Liver (tissue), 7 donors: ENCODE measurements at regions not wholly inside any gene's neighbourhood (a gene's known extent, or its start where the extent isn't known, plus 50 kb on each side); places are given as distances from the start of the nearest gene placed in this dataset.

Experiments used
- DNase-seq: peaks from one replicate; pipeline ENCODE4 v3.0.0-alpha.2; 2017; ENCODE audit warnings: low spot score
- H3K27ac ChIP-seq, 2 donors: one replicate each; pipeline ENCODE4 v1.7.0; 2013; ENCODE audit warnings: inconsistent platforms in 2 of 2, low read length in 2 of 2, control low read depth in 1 of 2, low read depth in 1 of 2, mild to moderate bottlenecking in 1 of 2
- H3K27me3 ChIP-seq, 4 donors: one replicate each; pipeline versions ENCODE4 v1.6.1 to v1.7.0; 2013; ENCODE audit warnings: low read length in 3 of 4, inconsistent platforms in 1 of 4, mild to moderate bottlenecking in 1 of 4, moderate library complexity in 1 of 4; ENCODE audit not compliant: control insufficient read depth in 4 of 4, insufficient read depth in 4 of 4
- H3K36me3 ChIP-seq, 4 donors: one replicate each; pipeline versions ENCODE4 v1.6.1 to v1.7.0; 2013; ENCODE audit warnings: low read length in 3 of 4, mild to moderate bottlenecking in 3 of 4, low read depth in 1 of 4, moderate library complexity in 1 of 4; ENCODE audit not compliant: control insufficient read depth in 4 of 4, insufficient read depth in 3 of 4
- H3K4me1 ChIP-seq, 4 donors: one replicate each; pipeline versions ENCODE4 v1.6.1 to v1.7.0; 2013; ENCODE audit warnings: low read length in 3 of 4, mild to moderate bottlenecking in 3 of 4, moderate library complexity in 1 of 4; ENCODE audit not compliant: control insufficient read depth in 4 of 4, insufficient read depth in 4 of 4
- H3K4me3 ChIP-seq, 3 donors: one replicate each; pipeline versions ENCODE4 v1.6.1 to v1.7.0; 2013; ENCODE audit warnings: low read length in 3 of 3, control low read depth in 1 of 3, low read depth in 1 of 3, mild to moderate bottlenecking in 1 of 3
- H3K9ac ChIP-seq, 2 donors: one replicate each; pipeline ENCODE4 v1.7.0; 2013; ENCODE audit warnings: low read length in 2 of 2, mild to moderate bottlenecking in 2 of 2, moderate library complexity in 2 of 2, control low read depth in 1 of 2, low read depth in 1 of 2
- H3K9me3 ChIP-seq, 4 donors: one replicate each; pipeline versions ENCODE4 v1.6.1 to v1.7.0; 2013; ENCODE audit warnings: low read length in 3 of 4; ENCODE audit not compliant: control insufficient read depth in 4 of 4
- EGR1 ChIP-seq, 2 donors: IDR thresholded peaks; 2 replicates each; pipeline ENCODE4 v1.6.1; 2016 to 2018; ENCODE audit warnings: antibody characterized with exemption in 2 of 2, low read depth in 2 of 2
- FOXA1 ChIP-seq: IDR thresholded peaks from 2 replicates; pipeline ENCODE4 v1.6.1; 2016; ENCODE audit warnings: antibody characterized with exemption
- FOXA2 ChIP-seq: IDR thresholded peaks from 2 replicates; pipeline ENCODE4 v1.6.1; 2016; ENCODE audit warnings: antibody characterized with exemption
- HNF4A ChIP-seq, 2 donors: conservative IDR thresholded peaks; 2 replicates each; pipeline ENCODE4 v1.6.1; 2016; ENCODE audit warnings: antibody characterized with exemption in 2 of 2, mild to moderate bottlenecking in 2 of 2
- HNF4G ChIP-seq: IDR thresholded peaks from 2 replicates; pipeline ENCODE4 v1.6.1; 2016; ENCODE audit warnings: antibody characterized with exemption
- NR2F2 ChIP-seq: IDR thresholded peaks from 2 replicates; pipeline ENCODE4 v1.6.1; 2016; ENCODE audit warnings: antibody characterized with exemption
- RAD21 ChIP-seq, 2 donors: IDR thresholded peaks; 2 replicates each; pipeline ENCODE4 v1.6.1; 2016; ENCODE audit warnings: antibody characterized with exemption in 2 of 2, mild to moderate bottlenecking in 2 of 2
- TAF1 ChIP-seq: conservative IDR thresholded peaks from 2 replicates; pipeline ENCODE4 v1.6.1; 2016; ENCODE audit warnings: antibody characterized with exemption, mild to moderate bottlenecking
- YY1 ChIP-seq: IDR thresholded peaks from 2 replicates; pipeline ENCODE4 v1.6.1; 2016; ENCODE audit warnings: antibody characterized with exemption, mild to moderate bottlenecking
- WGBS: extraction: QIAGEN DNeasy Blood & Tissue Kit; methylation state at CpG from one replicate; pipeline ENCODE4 v1.1.7; 2013; 5-methylcytosine and 5-hydroxymethylcytosine counted together
- TF ChIP-seq, protein P1 (sequence below): IDR thresholded peaks from 2 replicates; pipeline ENCODE4 v1.6.1; 2016; ENCODE audit warnings: antibody characterized with exemption
- TF ChIP-seq, protein P2 (sequence below): IDR thresholded peaks from 2 replicates; pipeline ENCODE4 v1.6.1; 2016; ENCODE audit warnings: antibody characterized with exemption
- TF ChIP-seq, protein P3 (sequence below): IDR thresholded peaks from 2 replicates; pipeline ENCODE4 v1.6.1; 2016; ENCODE audit warnings: antibody characterized with exemption
- donor health status: healthy.
- donor health status: healthy.
- donor health status: healthy.
- donor health status: healthy.

DNA sequence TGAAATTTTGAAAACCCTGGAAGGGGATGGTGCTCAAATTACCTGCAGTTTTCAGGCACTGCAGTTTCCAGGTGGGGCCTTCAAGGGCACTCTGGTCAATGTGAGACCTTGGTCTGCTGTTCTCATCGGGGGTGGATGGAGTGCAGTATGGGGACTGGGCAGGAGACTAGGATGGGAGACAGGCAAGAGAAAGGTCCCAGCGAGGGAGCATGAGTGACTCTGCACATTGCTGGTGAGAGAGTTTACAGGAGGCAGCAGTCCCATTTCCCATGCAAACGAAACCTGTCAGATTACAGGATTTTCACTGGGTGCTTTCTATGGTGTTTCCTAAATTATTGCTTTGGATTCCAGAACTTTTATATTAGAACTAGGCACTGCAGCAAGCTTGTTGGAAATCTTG lies 73.5 kb upstream of the DTNBP1 start:
- no peak for DNase-seq
- no peak overlapping the region for H3K9ac ChIP-seq
- no peaks in the 10 kb centered on the region for H3K4me1 ChIP-seq
- H3K9me3 ChIP-seq: no peaks in the 10 kb centered on the region
- no peaks in the 10 kb centered on the region for H3K36me3 ChIP-seq
- TF ChIP-seq HNF4A (conservative IDR thresholded peaks at IDR 0.05) (no peak), HNF4G (no peak), FOXA1 (no peak), TAF1 (no peak), FOXA2 (no peak)
- TF ChIP-seq, protein P1, sequence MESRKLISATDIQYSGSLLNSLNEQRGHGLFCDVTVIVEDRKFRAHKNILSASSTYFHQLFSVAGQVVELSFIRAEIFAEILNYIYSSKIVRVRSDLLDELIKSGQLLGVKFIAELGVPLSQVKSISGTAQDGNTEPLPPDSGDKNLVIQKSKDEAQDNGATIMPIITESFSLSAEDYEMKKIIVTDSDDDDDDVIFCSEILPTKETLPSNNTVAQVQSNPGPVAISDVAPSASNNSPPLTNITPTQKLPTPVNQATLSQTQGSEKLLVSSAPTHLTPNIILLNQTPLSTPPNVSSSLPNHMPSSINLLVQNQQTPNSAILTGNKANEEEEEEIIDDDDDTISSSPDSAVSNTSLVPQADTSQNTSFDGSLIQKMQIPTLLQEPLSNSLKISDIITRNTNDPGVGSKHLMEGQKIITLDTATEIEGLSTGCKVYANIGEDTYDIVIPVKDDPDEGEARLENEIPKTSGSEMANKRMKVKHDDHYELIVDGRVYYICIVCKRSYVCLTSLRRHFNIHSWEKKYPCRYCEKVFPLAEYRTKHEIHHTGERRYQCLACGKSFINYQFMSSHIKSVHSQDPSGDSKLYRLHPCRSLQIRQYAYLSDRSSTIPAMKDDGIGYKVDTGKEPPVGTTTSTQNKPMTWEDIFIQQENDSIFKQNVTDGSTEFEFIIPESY: no peak
- 94% methylated on average over 3 of the region's 3 CpGs for WGBS
- peaks cover 0 to 6% (median 0%) of the 10 kb centered on the region in 4 donors for H3K27me3 ChIP-seq
- no peak overlapping the region for H3K27ac ChIP-seq
- H3K4me3 ChIP-seq: no peak overlapping the region

DNA sequence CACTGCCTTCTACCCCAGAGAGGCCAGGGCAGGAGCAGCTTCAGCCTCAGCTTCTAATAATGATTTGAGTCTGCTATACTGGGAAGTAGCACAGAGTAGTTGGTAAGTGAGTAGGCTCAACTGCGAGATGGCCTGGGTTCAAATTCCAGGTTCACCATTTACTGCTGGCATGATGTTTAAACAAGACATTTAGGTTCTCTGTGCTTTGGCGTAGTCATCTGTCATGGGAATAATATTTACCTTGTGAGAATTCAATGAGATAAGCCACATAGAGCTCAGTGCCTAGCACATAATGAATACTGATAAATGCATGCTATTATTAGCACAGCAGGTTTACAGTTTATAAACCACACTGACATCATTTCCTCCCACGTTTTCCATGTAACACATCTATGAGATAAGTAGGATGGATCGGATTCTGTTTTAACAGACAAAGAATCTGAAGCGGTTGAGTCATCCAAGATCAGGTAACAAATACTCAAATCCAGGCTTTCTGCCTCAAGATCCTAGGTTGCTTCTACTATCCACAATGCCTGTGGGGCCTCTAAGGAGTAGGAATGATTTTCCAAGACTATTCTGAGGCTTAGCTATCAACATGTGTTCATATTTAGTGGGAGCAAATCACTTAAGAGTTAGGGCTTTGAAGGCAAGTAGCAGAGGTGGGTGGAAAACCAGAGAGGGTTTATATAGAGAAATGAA lies 72.9 kb upstream of the DTNBP1 start:
- H3K4me1 ChIP-seq: no peaks in the 10 kb centered on the region
- no peaks in the 10 kb centered on the region for H3K9me3 ChIP-seq
- H3K9ac ChIP-seq: no peak overlapping the region
- H3K27me3 ChIP-seq: peaks cover 0 to 6% (median 0%) of the 10 kb centered on the region in 4 donors
- no peak overlapping the region for H3K4me3 ChIP-seq
- 46% methylated on average over 5 of the region's 5 CpGs for WGBS
- TF ChIP-seq NR2F2: no peak
- no peaks in the 10 kb centered on the region for H3K36me3 ChIP-seq
- DNase-seq: no peak
- no peak overlapping the region for H3K27ac ChIP-seq

DNA sequence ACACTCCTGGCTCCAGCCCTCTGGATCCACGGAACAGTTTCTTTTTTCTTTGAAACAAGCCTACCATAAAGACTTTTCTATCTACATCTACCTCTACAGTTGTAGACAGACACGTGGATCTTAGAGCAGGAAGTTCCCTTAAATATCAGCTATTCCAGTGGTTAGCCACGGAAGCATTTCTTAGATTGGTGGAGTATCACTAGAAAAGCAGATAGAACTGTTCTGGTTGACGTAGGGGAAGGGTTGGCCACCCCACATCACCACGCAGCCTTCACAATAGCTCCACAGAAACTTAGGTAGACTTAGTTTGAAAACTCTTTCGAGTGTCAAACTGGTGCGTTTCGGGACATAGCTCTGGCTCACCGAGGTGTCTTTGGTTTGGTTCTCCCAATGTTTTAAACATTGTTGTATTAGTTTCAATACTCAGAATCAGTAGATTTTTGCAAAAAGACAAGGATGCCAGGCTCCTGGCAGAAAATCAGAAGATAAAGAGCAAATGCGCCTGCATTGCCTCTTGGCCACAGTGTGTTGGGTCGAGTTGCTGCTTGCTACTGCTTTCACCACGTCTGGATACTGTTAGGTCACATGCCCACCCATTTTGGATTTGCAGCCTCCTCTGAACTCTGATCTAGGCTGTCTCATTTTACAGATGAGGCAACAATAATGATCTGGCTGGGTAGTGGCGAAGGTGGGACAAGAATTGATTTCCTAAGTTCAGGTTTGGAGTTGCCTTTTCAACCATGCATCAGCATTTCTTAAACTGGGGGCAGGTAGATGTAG lies 71.5 kb upstream of the DTNBP1 start:
- Histone ChIP-seq H3K9me3 (no peaks in the 10 kb centered on the region), H3K4me1 (no peaks in the 10 kb centered on the region), H3K27me3 (peaks cover 0 to 6% (median 0%) of the 10 kb centered on the region in 4 donors), H3K9ac (no peak overlapping the region), H3K36me3 (no peaks in the 10 kb centered on the region), H3K27ac (no peak overlapping the region), H3K4me3 (no peak overlapping the region)
- 82% methylated on average over 13 of the region's 13 CpGs for WGBS
- TF ChIP-seq HNF4G (no peak), YY1 (no peak), EGR1 (IDR thresholded peaks at IDR 0.05; ENCODE audit: low read depth in 2 of 2) (no peak), RAD21 (IDR thresholded peaks at IDR 0.05) (no peak), NR2F2 (no peak), FOXA2 (no peak), TAF1 (no peak), HNF4A (conservative IDR thresholded peaks at IDR 0.05) (no peak)
- TF ChIP-seq, protein P2, sequence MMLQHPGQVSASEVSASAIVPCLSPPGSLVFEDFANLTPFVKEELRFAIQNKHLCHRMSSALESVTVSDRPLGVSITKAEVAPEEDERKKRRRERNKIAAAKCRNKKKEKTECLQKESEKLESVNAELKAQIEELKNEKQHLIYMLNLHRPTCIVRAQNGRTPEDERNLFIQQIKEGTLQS: no peak
- TF ChIP-seq, protein P3, sequence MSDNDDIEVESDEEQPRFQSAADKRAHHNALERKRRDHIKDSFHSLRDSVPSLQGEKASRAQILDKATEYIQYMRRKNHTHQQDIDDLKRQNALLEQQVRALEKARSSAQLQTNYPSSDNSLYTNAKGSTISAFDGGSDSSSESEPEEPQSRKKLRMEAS: no peak
- DNase-seq: no peak
